ENCODE measurements at regions not wholly inside any gene's neighbourhood (a gene's known extent, or its start where the extent isn't known, plus 50 kb on each side); places are given as distances from the start of the nearest gene placed in this dataset.

DNA sequence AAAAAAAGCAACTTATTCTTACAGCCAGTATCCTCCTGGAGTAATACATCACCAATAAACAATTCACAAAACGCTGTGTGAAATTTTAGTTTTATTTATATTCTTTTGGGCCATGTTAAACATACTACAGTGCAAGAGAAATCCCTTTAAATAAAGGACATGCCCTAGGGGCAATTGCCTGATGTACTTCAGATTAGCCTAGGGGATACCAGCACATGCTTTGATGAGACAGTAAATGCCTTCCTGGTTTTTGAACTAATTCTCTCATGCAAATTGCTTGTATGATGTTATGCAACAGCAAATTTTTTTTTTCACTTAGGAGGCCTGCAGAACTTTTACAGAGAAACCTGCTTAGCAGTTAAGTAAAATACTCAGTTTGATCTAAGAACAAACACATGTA, 711.9 kb upstream of the FRG1 start:
- TF ChIP-seq ZFP69B (tag by site-specific recombination; IDR thresholded peaks at IDR 0.05) (no peak), ZNF121 (tag by site-specific recombination; IDR thresholded peaks at IDR 0.05) (no peak), CTCF (tag by site-specific recombination; IDR thresholded peaks at IDR 0.05) (no peak), ZNF274 (IDR thresholded peaks at IDR 0.05; ENCODE audit: low read length) (no peak), ZNF274 (tag by site-specific recombination; IDR thresholded peaks at IDR 0.05; ENCODE audit: borderline replicate concordance) (no peak), ZNF239 (tag by site-specific recombination; IDR thresholded peaks at IDR 0.05) (no peak), EGR2 (tag by site-specific recombination; IDR thresholded peaks at IDR 0.05; ENCODE audit: low read depth) (no peak), KLF16 (tag by site-specific recombination; IDR thresholded peaks at IDR 0.05) (no peak), ZNF423 (tag by site-specific recombination; IDR thresholded peaks at IDR 0.05) (no peak), ZBTB17 (tag by site-specific recombination; IDR thresholded peaks at IDR 0.05) (no peak), ZNF19 (tag by site-specific recombination; IDR thresholded peaks at IDR 0.05; ENCODE audit: low read depth) (no peak), ZNF768 (tag by site-specific recombination; IDR thresholded peaks at IDR 0.05) (no peak)
- TF ChIP-seq, protein P1, sequence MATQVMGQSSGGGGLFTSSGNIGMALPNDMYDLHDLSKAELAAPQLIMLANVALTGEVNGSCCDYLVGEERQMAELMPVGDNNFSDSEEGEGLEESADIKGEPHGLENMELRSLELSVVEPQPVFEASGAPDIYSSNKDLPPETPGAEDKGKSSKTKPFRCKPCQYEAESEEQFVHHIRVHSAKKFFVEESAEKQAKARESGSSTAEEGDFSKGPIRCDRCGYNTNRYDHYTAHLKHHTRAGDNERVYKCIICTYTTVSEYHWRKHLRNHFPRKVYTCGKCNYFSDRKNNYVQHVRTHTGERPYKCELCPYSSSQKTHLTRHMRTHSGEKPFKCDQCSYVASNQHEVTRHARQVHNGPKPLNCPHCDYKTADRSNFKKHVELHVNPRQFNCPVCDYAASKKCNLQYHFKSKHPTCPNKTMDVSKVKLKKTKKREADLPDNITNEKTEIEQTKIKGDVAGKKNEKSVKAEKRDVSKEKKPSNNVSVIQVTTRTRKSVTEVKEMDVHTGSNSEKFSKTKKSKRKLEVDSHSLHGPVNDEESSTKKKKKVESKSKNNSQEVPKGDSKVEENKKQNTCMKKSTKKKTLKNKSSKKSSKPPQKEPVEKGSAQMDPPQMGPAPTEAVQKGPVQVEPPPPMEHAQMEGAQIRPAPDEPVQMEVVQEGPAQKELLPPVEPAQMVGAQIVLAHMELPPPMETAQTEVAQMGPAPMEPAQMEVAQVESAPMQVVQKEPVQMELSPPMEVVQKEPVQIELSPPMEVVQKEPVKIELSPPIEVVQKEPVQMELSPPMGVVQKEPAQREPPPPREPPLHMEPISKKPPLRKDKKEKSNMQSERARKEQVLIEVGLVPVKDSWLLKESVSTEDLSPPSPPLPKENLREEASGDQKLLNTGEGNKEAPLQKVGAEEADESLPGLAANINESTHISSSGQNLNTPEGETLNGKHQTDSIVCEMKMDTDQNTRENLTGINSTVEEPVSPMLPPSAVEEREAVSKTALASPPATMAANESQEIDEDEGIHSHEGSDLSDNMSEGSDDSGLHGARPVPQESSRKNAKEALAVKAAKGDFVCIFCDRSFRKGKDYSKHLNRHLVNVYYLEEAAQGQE (tag by site-specific recombination; IDR thresholded peaks at IDR 0.05) = no peak
- TF ChIP-seq, protein P2, sequence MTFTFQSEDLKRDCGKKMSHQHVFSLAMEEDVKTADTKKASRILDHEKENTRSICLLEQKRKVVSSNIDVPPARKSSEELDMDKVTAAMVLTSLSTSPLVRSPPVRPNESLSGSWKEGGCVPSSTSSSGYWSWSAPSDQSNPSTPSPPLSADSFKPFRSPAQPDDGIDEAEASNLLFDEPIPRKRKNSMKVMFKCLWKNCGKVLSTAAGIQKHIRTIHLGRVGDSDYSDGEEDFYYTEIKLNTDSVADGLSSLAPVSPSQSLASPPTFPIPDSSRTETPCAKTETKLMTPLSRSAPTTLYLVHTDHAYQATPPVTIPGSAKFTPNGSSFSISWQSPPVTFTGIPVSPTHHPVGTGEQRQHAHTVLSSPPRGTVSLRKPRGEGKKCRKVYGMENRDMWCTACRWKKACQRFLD (tag by site-specific recombination; IDR thresholded peaks at IDR 0.05) = no peak
